Stimulated activated CD4-positive, alpha-beta T cell treated with anti-CD3 and anti-CD28 coated beads, TNF-alpha, amount 100 ng/mL, for 24 hours (primary cell): ENCODE measurements at regions not wholly inside any gene's neighbourhood (a gene's known extent, or its start where the extent isn't known, plus 50 kb on each side); places are given as distances from the start of the nearest gene placed in this dataset.

Experiments
- DNase-seq, 3 experiments: peaks; one replicate each; pipeline ENCODE4 v3.0.0-alpha.2; 2020; ENCODE audit warnings: low read depth in 3 of 3

DNA sequence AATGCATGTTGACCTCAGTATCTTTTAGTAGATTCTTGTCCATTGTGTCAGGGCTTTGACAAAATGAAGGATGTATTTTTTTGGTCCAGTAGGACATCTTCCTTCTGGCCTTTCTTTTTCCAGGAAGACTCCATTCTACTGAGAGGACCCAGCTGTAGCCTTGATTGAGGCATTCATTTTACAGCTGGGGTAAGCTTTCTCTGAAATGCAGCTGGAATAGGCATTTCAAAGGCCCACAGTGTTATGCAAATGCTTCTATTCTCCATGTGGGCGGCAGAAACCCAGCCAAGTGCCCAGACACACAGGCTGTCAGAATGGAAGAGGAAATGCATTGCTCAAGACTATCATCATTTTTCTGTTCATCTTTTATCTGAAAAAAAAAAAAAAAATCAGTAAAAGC lies 629.0 kb upstream of the CDH8 start:
- DNase-seq: no peak

DNA sequence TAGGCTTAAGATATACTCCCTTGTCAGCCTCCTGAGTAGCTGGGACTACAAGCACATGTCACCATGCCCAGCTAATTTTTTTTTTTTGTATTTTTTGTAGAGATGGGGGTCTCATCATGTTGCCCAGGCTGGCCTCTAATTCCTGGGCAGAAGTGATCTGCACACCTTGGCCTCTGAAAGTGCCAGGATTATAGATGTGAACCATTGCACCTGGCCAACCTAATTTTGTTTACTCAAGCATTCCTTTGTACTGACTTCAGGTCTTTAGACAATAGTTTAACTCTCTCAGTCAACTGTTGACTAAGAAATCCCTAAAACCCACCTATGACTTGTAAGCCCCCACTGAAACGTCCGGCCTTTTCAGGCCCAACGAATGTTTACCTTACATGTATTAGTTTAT lies 628.3 kb upstream of the CDH8 start:
- DNase-seq: no peak

DNA sequence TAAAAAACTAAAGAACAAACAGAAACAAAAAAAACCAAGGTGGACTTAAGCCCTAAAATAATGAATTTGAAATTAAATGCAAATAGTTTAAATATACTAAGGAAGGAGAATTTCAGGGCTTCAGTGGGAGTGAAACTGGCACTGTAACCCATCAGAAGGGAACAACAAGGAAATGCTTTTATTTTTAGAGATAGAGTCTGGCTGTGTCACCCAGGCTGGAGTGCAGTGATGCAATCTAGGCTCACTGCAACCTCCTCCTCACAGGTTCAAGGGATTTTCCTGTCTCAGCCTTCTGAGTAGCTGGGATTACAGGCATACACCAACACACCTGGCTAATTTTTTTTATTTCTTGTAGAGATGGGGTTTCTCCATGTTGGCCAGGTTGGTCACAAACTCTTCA lies 625.2 kb upstream of the CDH8 start:
- no peak for DNase-seq

DNA sequence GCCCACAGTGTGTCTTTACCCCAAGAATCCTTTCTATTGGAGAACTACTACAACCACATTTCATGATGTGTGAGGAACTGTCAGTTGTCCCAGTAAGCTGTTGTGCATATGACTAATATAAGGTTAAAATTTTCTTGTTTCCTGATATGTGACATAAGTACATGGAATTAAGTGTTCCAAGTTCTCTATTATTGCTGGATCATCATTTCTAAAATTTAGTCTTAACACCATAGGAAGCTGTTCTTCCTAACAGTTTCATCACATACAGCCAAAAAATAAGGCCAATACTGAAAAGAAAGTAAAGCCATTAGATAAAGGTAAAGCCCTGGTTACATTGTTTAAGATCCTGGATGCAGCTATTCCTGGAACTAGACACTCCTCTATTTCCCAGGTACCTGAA lies 620.9 kb upstream of the CDH8 start:
- DNase-seq: no peak

DNA sequence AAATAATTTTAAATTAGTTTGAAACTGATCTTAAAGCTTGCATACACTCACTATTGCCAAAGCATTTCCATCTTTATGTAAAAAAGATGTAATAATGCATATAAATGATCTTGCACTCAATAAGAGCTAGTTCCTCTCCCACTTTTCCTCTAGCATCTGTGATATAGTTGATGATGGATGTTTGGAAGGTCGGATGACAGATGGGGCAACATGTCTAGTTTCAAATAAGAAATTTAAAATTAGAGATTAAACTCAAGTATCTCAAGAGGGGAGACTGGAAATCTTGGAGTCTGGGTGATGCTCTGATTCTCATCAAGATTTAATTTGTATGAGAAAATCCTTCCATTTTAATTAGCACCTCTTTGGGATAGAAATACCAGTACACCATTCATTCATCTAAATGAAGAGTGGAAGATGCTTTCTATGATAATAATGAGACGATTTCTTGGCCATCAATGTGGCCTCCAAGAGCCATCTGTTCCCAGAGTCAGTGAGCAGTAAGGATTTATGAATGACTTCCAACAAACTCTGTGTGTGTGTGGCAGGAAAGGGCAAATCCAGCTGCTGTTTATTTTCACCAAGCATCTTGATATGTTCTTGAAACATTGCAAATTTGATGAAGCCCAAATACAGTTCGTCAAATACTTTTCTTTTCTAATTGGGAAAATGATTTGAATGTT lies 616.3 kb upstream of the CDH8 start:
- DNase-seq: no peak

DNA sequence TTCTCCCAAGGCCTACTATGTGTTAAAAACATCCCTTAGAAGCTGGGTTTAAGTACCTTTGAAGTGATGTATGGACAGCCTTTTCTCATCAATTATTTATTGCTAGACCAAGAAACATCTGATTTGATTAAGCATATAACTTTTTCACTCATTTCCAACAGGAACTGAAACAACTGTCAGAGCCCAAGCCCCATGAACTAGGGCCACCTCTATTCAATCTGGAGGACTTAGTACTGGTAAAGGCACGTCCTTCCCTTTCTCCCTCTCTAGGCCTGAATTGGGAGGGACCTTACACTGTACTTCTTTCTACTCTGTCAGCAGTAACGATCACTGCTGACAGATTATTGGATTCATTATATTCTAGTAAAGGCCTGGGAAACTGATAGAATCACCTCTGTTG lies 612.0 kb upstream of the CDH8 start:
- no peak for DNase-seq

DNA sequence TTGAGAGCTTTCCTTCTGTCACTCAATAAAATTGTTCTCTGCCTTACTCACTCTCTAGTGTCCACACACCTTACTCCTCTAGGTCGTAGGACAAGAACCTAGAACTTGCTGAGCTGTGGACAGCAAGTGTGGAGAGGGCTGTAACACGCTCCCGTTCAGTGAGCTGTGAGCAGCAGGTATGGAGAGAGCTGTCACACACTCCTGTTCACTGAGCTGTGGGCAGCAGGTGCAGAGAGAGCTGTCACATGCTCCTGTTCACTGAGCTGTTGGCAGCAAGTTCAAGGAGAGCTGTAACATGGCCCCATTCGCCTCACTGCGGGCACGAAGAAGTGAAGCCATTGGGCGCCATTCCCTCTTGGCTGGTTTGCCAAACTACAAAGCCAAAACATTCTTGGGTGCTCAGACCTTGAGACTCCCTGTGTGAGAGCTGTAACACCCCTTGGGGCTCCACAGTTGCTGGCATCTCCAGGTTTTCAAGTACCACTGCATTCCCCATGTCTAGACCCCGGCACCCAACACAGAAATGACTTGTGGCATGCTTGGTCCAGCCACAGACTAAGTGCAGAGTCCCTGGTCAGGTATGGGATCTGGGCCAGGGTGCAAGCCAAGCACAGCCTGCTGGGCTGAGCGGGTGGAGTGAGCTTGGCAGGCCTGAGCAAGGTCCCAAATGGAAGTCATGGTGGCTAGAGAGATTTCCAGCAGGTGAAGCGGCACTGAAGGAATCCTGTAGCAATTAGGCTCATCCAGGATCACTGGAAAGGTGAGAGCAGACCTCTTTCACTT lies 608.0 kb upstream of the CDH8 start:
- DNase-seq: no peak

DNA sequence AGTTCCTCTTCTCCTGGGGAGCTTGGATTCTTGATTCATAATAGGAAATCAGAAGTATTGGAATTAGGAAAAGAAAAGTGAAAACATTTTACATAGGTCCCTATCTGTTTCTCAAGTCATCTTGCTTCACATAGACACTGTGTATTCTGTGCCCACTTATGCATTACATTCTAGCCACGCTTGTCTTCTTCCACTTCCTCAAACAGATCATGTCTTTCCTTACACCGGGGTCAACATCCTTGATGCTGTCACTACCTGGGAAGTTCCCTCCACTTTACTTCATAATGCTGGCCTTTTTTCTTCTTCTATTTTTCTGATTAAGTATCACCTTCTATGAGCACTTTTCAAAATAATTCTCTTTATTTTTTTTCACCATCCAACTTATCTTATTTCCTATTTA lies 606.4 kb upstream of the CDH8 start:
- DNase-seq: no peak

DNA sequence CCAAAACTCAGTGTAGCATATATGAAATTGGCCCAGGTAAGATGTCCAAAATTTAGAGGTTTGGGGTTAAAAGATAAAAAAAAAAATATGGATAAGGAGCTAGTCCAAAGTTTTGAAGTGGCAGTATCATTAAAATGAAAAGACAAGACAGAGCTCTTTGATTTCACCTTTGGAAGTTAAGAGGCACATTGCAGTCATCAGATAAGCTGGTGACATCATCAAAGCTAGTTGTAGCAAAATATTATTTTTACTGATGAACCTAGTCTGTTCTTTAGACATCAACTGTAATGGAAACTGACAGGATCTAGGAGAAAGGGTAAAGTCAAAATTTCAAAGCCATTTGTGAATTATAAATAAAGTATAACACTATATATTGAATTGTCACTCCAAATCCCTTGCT lies 603.7 kb upstream of the CDH8 start:
- DNase-seq: no peak

DNA sequence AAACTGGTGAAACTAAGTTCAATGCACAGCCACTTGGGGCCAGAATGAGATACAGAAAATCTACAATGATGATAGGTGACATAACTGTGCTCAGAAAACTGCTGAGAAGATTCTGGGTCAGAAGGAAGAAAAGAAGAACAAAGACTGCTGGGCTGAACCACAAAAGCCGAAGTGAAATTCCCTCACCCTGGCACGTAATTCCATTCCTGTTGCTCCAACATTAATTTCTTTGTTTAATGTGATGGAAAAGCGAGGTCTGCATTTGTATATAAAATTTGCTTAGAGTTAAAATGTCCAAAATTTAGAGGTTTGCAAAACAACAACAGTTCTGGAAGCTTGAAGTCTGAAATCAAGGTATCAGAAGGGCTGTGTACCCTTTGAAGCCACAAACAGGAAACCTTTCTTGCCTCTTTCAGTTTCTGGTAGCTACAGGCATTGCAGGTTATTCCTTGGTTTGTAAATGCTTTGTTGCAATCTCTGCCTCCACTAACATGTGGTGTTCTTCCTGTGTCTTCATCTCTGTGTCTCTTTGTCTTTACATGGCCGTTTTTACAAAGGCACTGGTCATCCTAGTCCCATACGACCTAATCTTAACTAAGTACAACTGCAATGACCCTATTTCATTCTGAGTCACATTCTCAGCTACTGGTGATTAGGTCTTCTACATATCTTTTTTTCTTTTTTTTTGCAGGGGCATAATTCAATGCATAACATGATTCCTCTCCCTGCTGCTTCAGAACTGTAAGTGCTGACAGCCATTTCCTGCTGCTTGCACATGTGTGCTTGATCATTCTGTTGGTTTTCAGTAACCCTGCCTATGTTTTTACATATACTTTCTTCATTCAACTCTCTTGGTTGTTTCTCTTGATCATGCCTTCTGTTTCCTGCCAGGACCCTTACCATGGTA lies 603.0 kb upstream of the CDH8 start:
- no peak for DNase-seq

DNA sequence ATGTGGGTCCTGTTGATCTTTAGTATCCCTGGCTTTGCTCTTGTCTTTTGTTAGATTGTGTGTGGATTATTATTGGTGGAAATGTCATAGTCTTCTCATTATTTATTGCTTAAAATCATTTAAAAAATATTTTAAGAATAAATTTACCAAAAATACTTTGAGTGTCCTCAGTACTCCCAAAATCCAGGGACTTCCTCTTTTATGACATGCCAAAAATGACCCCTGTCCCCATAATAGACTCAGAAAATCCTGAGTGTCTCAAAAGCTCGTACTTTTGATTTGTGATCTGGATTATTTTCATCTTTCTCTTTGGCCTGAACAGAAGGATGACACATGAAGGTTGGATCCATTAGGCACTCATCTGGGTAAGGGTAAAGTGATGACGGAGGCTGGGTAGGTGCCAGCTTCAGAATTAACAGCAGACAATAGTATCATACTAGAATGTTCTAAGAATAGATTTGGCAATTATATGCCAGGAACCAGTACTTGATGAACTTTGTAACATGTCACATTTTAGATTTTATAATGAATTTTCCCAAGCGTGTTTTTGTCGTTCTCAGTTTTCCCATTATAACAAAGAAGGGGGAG lies 602.2 kb upstream of the CDH8 start:
- no peak for DNase-seq

DNA sequence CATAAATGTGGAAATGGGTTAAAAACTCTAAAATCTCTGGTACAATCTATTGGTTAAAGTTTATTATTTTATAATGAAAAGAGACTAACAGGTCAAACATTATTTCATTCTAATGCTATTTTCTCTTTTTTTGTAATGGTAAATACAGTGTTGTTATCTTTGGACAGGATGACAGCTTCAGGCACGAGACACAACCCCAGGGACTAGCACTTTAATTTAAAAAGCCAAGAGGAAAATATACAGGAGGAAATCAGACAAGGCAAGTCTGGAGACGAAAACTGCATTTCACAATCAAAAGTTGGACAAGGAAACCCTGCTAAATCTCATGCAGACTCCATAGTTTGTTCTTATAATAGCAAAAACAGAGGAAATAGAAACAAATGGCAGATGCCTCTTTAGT lies 589.1 kb upstream of the CDH8 start:
- no peak for DNase-seq

DNA sequence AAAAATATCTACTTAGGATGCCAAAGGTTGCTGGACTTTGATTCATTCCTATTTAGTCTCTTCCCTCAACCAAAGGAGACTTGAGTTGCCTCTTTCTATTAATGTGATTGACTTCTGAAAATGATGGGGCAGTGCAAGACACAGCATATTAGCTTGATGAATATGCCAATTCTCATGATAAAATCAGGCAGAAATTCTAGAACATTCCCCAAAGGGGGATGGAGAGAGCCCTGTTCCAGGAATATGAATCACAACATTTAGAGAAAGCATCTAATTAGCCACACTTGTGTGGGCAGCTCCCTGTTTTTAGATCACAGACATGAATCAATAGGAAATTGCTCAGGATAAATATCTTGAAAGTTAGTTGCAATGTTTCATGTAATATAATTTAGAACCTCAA lies 584.0 kb upstream of the CDH8 start:
- no peak for DNase-seq

DNA sequence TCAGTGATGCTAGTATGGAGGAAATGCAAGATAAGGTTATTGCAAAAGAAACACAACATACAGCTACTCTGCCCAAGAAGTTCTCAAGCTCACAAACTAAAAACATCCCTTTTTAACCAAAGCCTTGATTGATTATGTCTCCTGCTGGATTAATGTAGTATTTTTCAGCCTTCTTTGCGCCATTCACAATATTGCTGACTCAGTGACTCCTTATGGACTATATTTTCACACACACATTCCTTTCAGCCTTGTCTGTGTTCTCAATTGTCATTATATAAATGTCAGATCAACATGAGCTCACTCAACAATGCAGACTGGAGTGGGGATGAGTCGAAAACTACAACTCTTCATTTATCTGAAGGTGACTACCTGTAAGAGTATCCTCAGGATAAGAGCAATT lies 579.3 kb upstream of the CDH8 start:
- DNase-seq: no peak

DNA sequence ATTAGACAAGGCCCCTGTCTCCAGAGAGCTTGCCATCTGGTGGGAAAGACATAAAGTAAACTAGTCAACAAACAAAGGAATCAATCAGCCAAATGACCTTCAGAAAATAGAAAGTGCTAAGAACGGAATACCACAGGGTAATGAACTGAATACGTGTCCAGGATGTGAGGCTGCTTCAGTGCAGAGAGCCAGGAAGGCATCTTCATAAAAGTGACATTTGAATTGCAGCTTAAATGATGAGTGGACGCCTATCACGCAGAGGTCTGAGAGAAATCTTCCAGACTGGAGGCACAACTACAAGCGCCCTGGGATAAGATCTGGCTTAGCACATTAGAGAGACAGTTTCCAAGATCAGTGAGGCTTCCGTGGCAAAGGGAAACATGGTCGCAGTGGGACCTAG lies 574.1 kb upstream of the CDH8 start:
- DNase-seq: no peak

DNA sequence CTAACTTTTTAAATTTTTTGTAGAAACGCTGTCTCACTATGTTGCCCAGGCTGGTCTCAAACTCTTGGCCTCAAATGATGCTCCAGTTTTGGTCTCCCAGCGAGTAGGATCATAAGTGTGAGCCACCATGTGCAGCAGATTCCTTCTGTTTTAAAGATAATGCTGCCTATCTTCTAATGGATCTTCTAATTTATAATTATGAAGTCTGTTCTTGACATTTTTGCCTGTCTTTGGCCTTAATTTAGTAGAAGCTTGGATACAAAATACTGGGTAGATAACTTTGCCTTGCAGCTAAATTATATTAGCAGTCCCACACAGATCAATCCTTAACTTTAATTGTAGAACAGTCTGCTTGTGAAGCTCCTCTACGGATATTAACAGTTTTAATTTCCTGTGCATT lies 566.6 kb upstream of the CDH8 start:
- no peak for DNase-seq

DNA sequence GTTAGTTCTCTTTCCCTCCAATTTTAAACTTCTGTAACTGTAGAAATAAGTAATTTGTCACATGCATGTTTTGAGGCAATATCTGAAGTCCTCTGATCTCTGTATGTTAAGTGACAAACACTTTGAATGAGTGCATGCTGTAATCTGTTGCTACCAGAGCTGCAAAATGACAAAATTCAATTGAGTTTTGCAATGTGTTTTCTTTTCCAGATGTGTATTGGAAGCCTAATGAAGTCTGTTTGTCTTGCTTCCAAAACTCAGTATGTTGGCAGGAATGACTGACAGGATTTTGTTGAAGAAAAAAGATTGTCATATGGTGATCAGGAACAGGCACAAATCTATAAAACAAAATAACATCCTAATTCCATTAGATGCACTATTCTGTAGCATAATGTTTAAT lies 561.6 kb upstream of the CDH8 start:
- no peak for DNase-seq

DNA sequence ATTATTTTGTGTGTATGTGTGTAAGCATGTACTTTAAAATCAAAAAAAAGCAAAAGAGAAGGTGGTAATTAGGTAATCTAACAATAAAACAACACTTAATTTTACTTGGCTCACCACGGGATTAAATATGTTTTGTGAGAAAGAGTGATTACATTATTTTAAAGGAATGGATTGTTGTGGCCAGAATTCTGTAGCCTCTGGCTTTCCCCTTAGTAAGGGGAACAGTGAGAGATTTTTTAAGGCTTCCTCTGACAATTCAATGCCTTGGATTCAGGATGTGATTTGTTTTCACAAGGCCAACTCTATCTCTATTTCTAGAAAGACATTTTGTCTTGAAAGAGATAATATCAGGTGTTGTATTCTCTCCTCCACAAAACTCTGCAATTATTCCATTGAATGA lies 560.3 kb upstream of the CDH8 start:
- DNase-seq: no peak

DNA sequence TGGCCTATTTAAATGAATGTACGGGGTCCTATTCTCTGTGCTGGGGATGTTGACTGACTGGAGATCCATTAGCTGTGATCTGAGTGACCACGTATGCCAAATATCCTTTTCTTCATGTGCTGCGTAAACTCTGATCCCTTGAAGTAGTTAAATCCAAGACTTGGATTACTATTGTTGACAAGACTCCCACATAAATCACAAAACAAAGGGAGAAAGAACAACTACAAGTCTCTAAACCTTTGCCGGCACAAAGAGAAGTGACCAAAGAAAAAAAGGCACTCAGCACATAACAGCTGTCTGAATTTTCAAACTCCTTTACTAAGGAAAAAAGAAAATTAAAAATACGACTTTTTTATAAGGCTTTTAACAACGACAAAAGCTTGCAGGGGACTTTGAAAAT lies 559.9 kb upstream of the CDH8 start:
- DNase-seq: no peak

DNA sequence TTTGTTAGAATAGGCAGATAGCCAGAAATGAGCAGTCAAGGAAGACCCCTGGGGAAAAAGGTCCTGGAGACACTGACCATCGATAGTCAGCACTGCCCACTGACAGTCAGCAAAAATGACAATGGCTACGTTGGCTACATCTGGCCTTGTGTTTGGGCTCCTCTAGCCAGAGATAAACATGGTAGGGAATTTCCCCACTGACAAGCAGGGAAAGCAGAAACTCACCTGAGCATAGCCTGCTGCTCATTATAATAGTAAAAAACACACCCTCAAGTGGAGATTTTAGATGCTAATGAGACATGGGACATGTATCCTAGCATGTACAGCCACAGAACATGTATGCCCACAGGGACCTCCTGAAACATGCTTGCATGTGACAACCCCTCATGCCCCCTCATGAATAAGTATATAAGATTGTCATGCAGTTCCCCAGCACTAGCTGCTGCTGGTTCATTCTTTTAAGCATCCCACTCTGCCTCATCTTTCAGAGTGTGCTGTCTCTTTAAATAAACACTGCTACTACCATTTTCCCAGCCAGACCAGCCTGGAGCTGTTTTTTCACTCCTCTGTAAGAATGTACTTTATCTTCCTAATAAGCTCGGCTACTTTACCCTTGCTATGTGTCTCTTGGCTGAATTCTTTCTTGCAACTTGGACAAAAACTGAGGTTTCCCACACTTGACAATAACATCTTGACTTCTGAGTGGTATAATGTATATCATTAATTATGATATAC lies 550.1 kb upstream of the CDH8 start:
- DNase-seq: no peak

DNA sequence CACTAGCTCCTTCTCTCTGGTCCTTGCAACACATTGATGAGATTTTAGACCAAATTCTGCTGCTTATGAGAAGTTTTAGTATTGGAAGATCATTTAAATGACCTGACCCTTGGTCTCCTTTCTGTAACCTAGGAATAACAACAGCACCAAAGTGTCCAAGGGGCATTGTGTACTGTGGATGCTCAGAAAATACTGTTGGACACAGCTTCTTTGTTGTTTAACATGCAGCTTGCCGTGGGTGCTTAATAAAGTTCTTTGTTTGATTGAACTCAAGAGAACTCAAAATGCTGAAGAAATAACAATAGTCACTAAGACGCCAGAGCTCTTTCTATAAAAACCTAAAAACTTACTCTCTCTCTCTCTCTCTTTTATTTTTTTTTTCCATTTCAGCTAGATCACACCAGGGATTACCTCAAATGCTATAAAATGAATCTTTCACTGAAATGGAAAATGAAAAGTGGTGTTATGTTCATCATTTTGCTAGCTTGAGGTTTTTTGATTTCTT lies 548.9 kb upstream of the CDH8 start:
- no peak for DNase-seq
